H1 (cell line): ENCODE measurements at regions not wholly inside any gene's neighbourhood (a gene's known extent, or its start where the extent isn't known, plus 50 kb on each side); places are given as distances from the start of the nearest gene placed in this dataset.

Source experiments
- CTCF ChIA-PET: fragments of 300-600 bp; sonication (Branson Sonifier 250); formaldehyde crosslinking; loops from one replicate; lab custom pipeline; 2021; ENCODE audit not compliant: partially characterized antibody; lab: Charles Lee
- POLR2A ChIA-PET: fragments of 300-600 bp; sonication (Branson Sonifier 250); formaldehyde crosslinking; loops from one replicate; lab custom pipeline; 2021; ENCODE audit warnings: inconsistent platforms; ENCODE audit not compliant: partially characterized antibody; lab: Charles Lee
- DNase-seq, 2 experiments: peaks; one replicate each; pipeline versions ENCODE4 v3.0.0 to v3.0.0-alpha.2; 2010 to 2022; ENCODE audit warnings: low spot score in 2 of 2, low read depth in 1 of 2, mixed read lengths in 1 of 2
- FAIRE-seq: peaks from 2 replicates; lab custom pipeline; 2011; peaks lifted over from hg19 to GRCh38; lab: Jason Lieb, UNC
- H2AFZ ChIP-seq: 2 replicates; pipeline ENCODE4 v1.8.1; 2012; ENCODE audit warnings: low read length, inconsistent platforms
- H2AK5ac ChIP-seq: 2 replicates; pipeline ENCODE4 v1.6.1; 2013; ENCODE audit warnings: low read depth, low read length
- H2BK120ac ChIP-seq: replicated peaks from 2 replicates; pipeline ENCODE3; 2013; ENCODE audit warnings: low read depth, low read length, inconsistent platforms
- H2BK12ac ChIP-seq: 2 replicates; pipeline ENCODE4 v1.6.1; 2013; ENCODE audit warnings: low read depth, low read length
- H2BK15ac ChIP-seq: 2 replicates; pipeline ENCODE4 v1.6.1; 2013; ENCODE audit warnings: low read length
- H2BK20ac ChIP-seq: 2 replicates; pipeline ENCODE4 v1.6.1; 2013; ENCODE audit warnings: low read length
- H2BK5ac ChIP-seq: 2 replicates; pipeline ENCODE4 v1.6.1; 2013; ENCODE audit warnings: low read depth, low read length
- H3K14ac ChIP-seq: 2 replicates; pipeline ENCODE4 v1.6.1; 2013; ENCODE audit warnings: inconsistent platforms; ENCODE audit not compliant: insufficient read length
- H3K18ac ChIP-seq: 2 replicates; pipeline ENCODE4 v1.6.1; 2013; ENCODE audit warnings: low read length; ENCODE audit errors: extremely low read depth
- H3K23ac ChIP-seq: 2 replicates; pipeline ENCODE4 v1.6.1; 2013; ENCODE audit warnings: inconsistent platforms; ENCODE audit not compliant: insufficient read length
- H3K23me2 ChIP-seq: 2 replicates; pipeline ENCODE4 v1.6.1; 2013; ENCODE audit warnings: low read depth, low read length
- H3K27ac ChIP-seq: 2 replicates; pipeline ENCODE4 v1.6.1; 2011; ENCODE audit warnings: low read depth, low read length, inconsistent platforms
- H3K27me3 ChIP-seq, 4 experiments: replicated peaks in 1 of 4; 1 replicate in 1 of 4; 2 replicates in 3 of 4; pipeline versions ENCODE4 v1.6.1 to v1.8.1; 2011 to 2013; ENCODE audit warnings: low read length in 3 of 4, mild to moderate bottlenecking in 3 of 4, inconsistent platforms in 2 of 4, mixed read lengths in 2 of 4, moderate library complexity in 1 of 4; ENCODE audit not compliant: control insufficient read depth in 3 of 4, insufficient read depth in 3 of 4; ENCODE audit errors: extremely low read depth in 1 of 4
- H3K36me3 ChIP-seq, 4 experiments: 2 replicates each; pipeline versions ENCODE4 v1.6.1 to v1.8.1; 2011 to 2013; ENCODE audit warnings: mild to moderate bottlenecking in 4 of 4, low read length in 3 of 4, moderate library complexity in 2 of 4, control low read depth in 1 of 4, inconsistent platforms in 1 of 4; ENCODE audit not compliant: insufficient read depth in 4 of 4, control insufficient read depth in 2 of 4
- H3K4ac ChIP-seq: replicated peaks from 2 replicates; pipeline ENCODE3; 2013; ENCODE audit warnings: low read length, low read depth, mixed read lengths, inconsistent platforms; ENCODE audit not compliant: insufficient read length
- H3K4me1 ChIP-seq, 4 experiments: replicated peaks in 1 of 4; 1 replicate in 1 of 4; 2 replicates in 3 of 4; pipeline versions ENCODE4 v1.6.1 to v1.8.1; 2011 to 2013; ENCODE audit warnings: low read length in 3 of 4, inconsistent platforms in 2 of 4, mixed read lengths in 1 of 4; ENCODE audit not compliant: insufficient read depth in 4 of 4, control insufficient read depth in 3 of 4
- H3K4me2 ChIP-seq, 2 experiments: 2 replicates each; pipeline versions ENCODE4 v1.6.1 to v1.8.1; 2011 to 2013; ENCODE audit warnings: low read depth in 2 of 2, low read length in 2 of 2, control low read depth in 1 of 2, inconsistent platforms in 1 of 2, mild to moderate bottlenecking in 1 of 2; ENCODE audit not compliant: insufficient read depth in 1 of 2
- H3K4me3 ChIP-seq, 4 experiments: fragments of 200-600, 300-600 bp in 1 of 4; sonication (generic), shearing (Covaris generic), sonication (Bioruptor Twin) in 1 of 4; 2 replicates each; pipeline versions ENCODE4 v1.5.1 to v1.8.1; 2011 to 2016; ENCODE audit warnings: low read length in 4 of 4, low read depth in 3 of 4, control low read depth in 2 of 4, inconsistent platforms in 2 of 4, mild to moderate bottlenecking in 2 of 4, mixed read lengths in 1 of 4, moderate library complexity in 1 of 4; ENCODE audit not compliant: insufficient read depth in 2 of 4; ENCODE audit errors: extremely low read depth in 1 of 4
- H3K56ac ChIP-seq: replicated peaks from 2 replicates; pipeline ENCODE3; 2013; ENCODE audit warnings: low read depth, mild to moderate bottlenecking, mixed read lengths, low read length, inconsistent platforms; ENCODE audit not compliant: insufficient read length
- H3K79me1 ChIP-seq: 2 replicates; pipeline ENCODE4 v1.6.1; 2013; ENCODE audit warnings: low read depth, low read length, control low read depth
- H3K79me2 ChIP-seq, 2 experiments: 2 replicates each; pipeline versions ENCODE4 v1.6.1 to v1.8.1; 2012 to 2013; ENCODE audit warnings: low read length in 2 of 2, mild to moderate bottlenecking in 2 of 2, inconsistent platforms in 1 of 2; ENCODE audit not compliant: insufficient read depth in 2 of 2, control insufficient read depth in 1 of 2
- H3K9ac ChIP-seq, 4 experiments: replicated peaks in 1 of 4; 1 replicate in 1 of 4; 2 replicates in 3 of 4; pipeline versions ENCODE4 v1.6.1 to v1.8.1; 2011 to 2013; ENCODE audit warnings: low read depth in 3 of 4, low read length in 3 of 4, control low read depth in 2 of 4, mild to moderate bottlenecking in 2 of 4, moderate library complexity in 2 of 4, inconsistent platforms in 1 of 4; ENCODE audit errors: extremely low read depth in 1 of 4
- H3K9me3 ChIP-seq, 2 experiments: 2 replicates each; pipeline versions ENCODE4 v1.6.1 to v1.8.1; 2012 to 2013; ENCODE audit warnings: mild to moderate bottlenecking in 2 of 2, moderate library complexity in 2 of 2, control low read depth in 1 of 2, inconsistent platforms in 1 of 2, low read depth in 1 of 2, low read length in 1 of 2, mixed read lengths in 1 of 2; ENCODE audit not compliant: insufficient read depth in 2 of 2
- H4K20me1 ChIP-seq, 2 experiments: replicated peaks in 1 of 2; 2 replicates each; pipeline versions ENCODE3 to v1.8.1; 2011 to 2013; ENCODE audit warnings: inconsistent platforms in 2 of 2, low read length in 2 of 2, mild to moderate bottlenecking in 1 of 2; ENCODE audit not compliant: insufficient read depth in 2 of 2, control insufficient read depth in 1 of 2
- H4K5ac ChIP-seq: 2 replicates; pipeline ENCODE4 v1.6.1; 2013; ENCODE audit warnings: low read length, low read depth, mixed read lengths, inconsistent platforms; ENCODE audit not compliant: insufficient read length
- H4K8ac ChIP-seq: 2 replicates; pipeline ENCODE4 v1.8.0; 2013; ENCODE audit warnings: mild to moderate bottlenecking, moderate library complexity, low read length, inconsistent platforms; ENCODE audit not compliant: insufficient read depth; ENCODE audit errors: extremely low read depth
- H4K91ac ChIP-seq: replicated peaks from 2 replicates; pipeline ENCODE3; 2013; ENCODE audit warnings: low read length, mixed read lengths, inconsistent platforms; ENCODE audit not compliant: insufficient read length
- BRCA1 ChIP-seq: IDR thresholded peaks from 2 replicates; pipeline ENCODE4 v1.6.1; 2012; ENCODE audit warnings: low read depth, low read length, improper control_type of control experiment
- CEBPB ChIP-seq: IDR thresholded peaks from 2 replicates; pipeline ENCODE4 v1.6.1; 2012; ENCODE audit warnings: low read depth, low read length
- CREB1 ChIP-seq: IDR thresholded peaks from 2 replicates; pipeline ENCODE4 v1.6.1; 2012; ENCODE audit warnings: inconsistent platforms
- CTBP2 ChIP-seq: IDR thresholded peaks from 2 replicates; pipeline ENCODE4 v1.7.0; 2011; ENCODE audit warnings: borderline replicate concordance, mild to moderate bottlenecking, moderate library complexity, mixed read lengths, low read length; ENCODE audit not compliant: insufficient read depth, insufficient read length
- FOSL1 ChIP-seq: IDR thresholded peaks from 2 replicates; pipeline ENCODE4 v1.6.1; 2011; ENCODE audit warnings: mild to moderate bottlenecking, low read depth, low read length, moderate library complexity; ENCODE audit not compliant: insufficient read depth
- JUND ChIP-seq: IDR thresholded peaks from 2 replicates; pipeline ENCODE4 v1.6.1; 2011; ENCODE audit warnings: mild to moderate bottlenecking, improper control_type of control experiment, low read length
- KDM1A ChIP-seq: fragments of 200-600, 300-600 bp; sonication (generic); IDR thresholded peaks from 2 replicates; pipeline ENCODE4 v1.7.1; 2016; ENCODE audit warnings: mild to moderate bottlenecking, low read length, borderline replicate concordance
- POLR2A ChIP-seq, 2 experiments: IDR thresholded peaks; 1 replicate in 1 of 2; 2 replicates in 1 of 2; pipeline ENCODE4 v1.6.1; 2011; ENCODE audit warnings: low read depth in 2 of 2, low read length in 2 of 2, mild to moderate bottlenecking in 2 of 2; ENCODE audit errors: control extremely low read depth in 1 of 2
- POU5F1 ChIP-seq: IDR thresholded peaks from 2 replicates; pipeline ENCODE4 v1.6.1; 2011; ENCODE audit warnings: low read depth, mild to moderate bottlenecking, low read length, moderate library complexity
- RBBP5 ChIP-seq: IDR thresholded peaks from 2 replicates; pipeline ENCODE4 v1.7.1; 2012; ENCODE audit warnings: low read depth, mild to moderate bottlenecking, inconsistent platforms, low read length, moderate library complexity, borderline replicate concordance
- RFX5 ChIP-seq: IDR thresholded peaks from 2 replicates; pipeline ENCODE4 v1.6.1; 2011; ENCODE audit warnings: low read depth, low read length, improper control_type of control experiment, borderline replicate concordance
- RNF2 ChIP-seq: fragments of 200-900, 300-1000 bp; sonication (generic); IDR thresholded peaks from 2 replicates; pipeline ENCODE4 v1.7.1; 2016; ENCODE audit warnings: borderline replicate concordance, low read depth, mild to moderate bottlenecking, antibody characterized with exemption, low read length; ENCODE audit not compliant: poor library complexity, severe bottlenecking; ENCODE audit errors: missing control alignments
- SP2 ChIP-seq: IDR thresholded peaks from 2 replicates; pipeline ENCODE4 v1.6.1; 2012; ENCODE audit warnings: mild to moderate bottlenecking, low read length, inconsistent platforms
- SP4 ChIP-seq: IDR thresholded peaks from 2 replicates; pipeline ENCODE4 v1.6.1; 2012; ENCODE audit warnings: low read length, inconsistent platforms
- TBP ChIP-seq: IDR thresholded peaks from 2 replicates; pipeline ENCODE4 v1.6.1; 2011; ENCODE audit warnings: low read depth, low read length, improper control_type of control experiment
- TCF12 ChIP-seq: IDR thresholded peaks from 2 replicates; pipeline ENCODE4 v1.6.1; 2011; ENCODE audit warnings: low read depth, mild to moderate bottlenecking, low read length

- Histone ChIP-seq H2AK5ac (no peak overlapping the region), H4K20me1 (no peaks in the 10 kb centered on the region), H2BK5ac (no peak overlapping the region), H2BK20ac (no peak overlapping the region), H3K4me1 (no peaks in the 10 kb centered on the region), H3K79me1 (no peaks in the 10 kb centered on the region), H2AFZ (no peak overlapping the region), H4K91ac (no peak overlapping the region), H3K36me3 (no peaks in the 10 kb centered on the region), H3K4me3 (no peak overlapping the region), H3K56ac (no peak overlapping the region), H2BK12ac (no peak overlapping the region), H3K14ac (no peak overlapping the region), H3K23me2 (no peaks in the 10 kb centered on the region), H3K9me3 (peaks cover 43 to 49% of the 10 kb centered on the region in 2 experiments), H3K9ac (no peak overlapping the region), H3K23ac (no peak overlapping the region), H3K27me3 (no peaks in the 10 kb centered on the region), H4K8ac (no peak overlapping the region), H3K27ac (no peak overlapping the region), H4K5ac (no peak overlapping the region), H2BK120ac (no peak overlapping the region), H3K4me2 (no peak overlapping the region)
- FAIRE-seq (no peak), DNase-seq (no peak)
- POLR2A ChIA-PET: no interaction called here
- CTCF ChIA-PET: no interaction called here
- TF ChIP-seq CTBP2 (no peak), TBP (no peak), RBBP5 (no peak), TCF12 (no peak), RFX5 (no peak), CEBPB (no peak), POU5F1 (no peak), FOSL1 (no peak), KDM1A (no peak), CREB1 (no peak), BRCA1 (no peak), SP2 (no peak), RNF2 (no peak), POLR2A (IDR thresholded peaks at IDR 0.05; ENCODE audit: control extremely low read depth in 1 of 2, low read depth in 2 of 2, low read length in 2 of 2) (no peak), JUND (no peak), SP4 (no peak)
- TF ChIP-seq, all 59 proteins: peak for 0
- H2BK15ac ChIP-seq: no peak overlapping the region
- H3K18ac ChIP-seq: no peak overlapping the region
- H3K79me2 ChIP-seq: no peaks in the 10 kb centered on the region
- no peak overlapping the region for H3K4ac ChIP-seq
Measured at GRCh38 chr4:18128241-18128640, 106.7 kb upstream of the LCORL start.
